ENCODE measurements at regions not wholly inside any gene's neighbourhood (a gene's known extent, or its start where the extent isn't known, plus 50 kb on each side); places are given as distances from the start of the nearest gene placed in this dataset.

DNA sequence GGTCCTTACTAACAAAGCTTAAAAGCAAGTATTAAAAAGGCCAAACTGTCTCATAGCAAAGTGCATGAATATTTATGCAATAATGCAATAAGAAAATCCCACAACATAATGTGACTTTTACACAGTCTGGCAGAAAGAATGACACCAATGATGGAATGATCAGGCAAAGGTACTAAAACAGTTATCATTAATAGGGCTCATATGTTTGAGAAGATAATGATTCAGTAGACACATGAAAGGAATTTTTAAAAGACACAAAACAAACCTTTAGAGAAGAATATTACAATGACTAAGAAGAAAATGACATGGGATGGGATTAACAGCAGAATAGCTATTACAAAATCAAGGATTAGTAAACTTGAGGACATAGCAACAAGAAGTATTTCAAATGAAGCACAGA lies 1411.2 kb upstream of the TMEM132C start:
- Histone ChIP-seq H3K4me3 (ENCODE audit: low read depth, low read length, poor library complexity, severe bottlenecking) (no peak overlapping the region), H3K4me2 (ENCODE audit: low read length) (no peak overlapping the region), H3K4me1 (ENCODE audit: insufficient read depth, low read length, poor library complexity, severe bottlenecking) (no peaks in the 10 kb centered on the region), H3K79me2 (ENCODE audit: insufficient read depth, low read depth, low read length) (no peaks in the 10 kb centered on the region), H4K20me1 (ENCODE audit: insufficient read depth, low read length) (no peaks in the 10 kb centered on the region), H3K27ac (ENCODE audit: low read depth, low read length, poor library complexity, severe bottlenecking) (no peak overlapping the region), H3K36me3 (ENCODE audit: insufficient read depth, low read length) (no peaks in the 10 kb centered on the region), H3K9me3 (ENCODE audit: low read length) (no peaks in the 10 kb centered on the region), H2AFZ (ENCODE audit: low read length) (no peak overlapping the region), H3K9me2 (ENCODE audit: insufficient read depth, low read length) (no peaks in the 10 kb centered on the region)
- intact Hi-C loops (cut with micrococcal nuclease; ENCODE audit: unreplicated experiment): no loop called here
- DNase-seq (ENCODE audit: low spot score): no peak
- ChIA-PET POLR2A (interaction anchor here (1.3 kb wide), 1 partner anchor 9 kb away, joined by 4 read pairs; no protein-coding TSS in a partner anchor), CTCF (ENCODE audit: unreplicated experiment) (no interaction called here)
- TF ChIP-seq EZH2phosphoT487 (IDR thresholded peaks at IDR 0.05; ENCODE audit: borderline replicate concordance, low read depth, low read length): no peak
- TF ChIP-seq, protein P1, sequence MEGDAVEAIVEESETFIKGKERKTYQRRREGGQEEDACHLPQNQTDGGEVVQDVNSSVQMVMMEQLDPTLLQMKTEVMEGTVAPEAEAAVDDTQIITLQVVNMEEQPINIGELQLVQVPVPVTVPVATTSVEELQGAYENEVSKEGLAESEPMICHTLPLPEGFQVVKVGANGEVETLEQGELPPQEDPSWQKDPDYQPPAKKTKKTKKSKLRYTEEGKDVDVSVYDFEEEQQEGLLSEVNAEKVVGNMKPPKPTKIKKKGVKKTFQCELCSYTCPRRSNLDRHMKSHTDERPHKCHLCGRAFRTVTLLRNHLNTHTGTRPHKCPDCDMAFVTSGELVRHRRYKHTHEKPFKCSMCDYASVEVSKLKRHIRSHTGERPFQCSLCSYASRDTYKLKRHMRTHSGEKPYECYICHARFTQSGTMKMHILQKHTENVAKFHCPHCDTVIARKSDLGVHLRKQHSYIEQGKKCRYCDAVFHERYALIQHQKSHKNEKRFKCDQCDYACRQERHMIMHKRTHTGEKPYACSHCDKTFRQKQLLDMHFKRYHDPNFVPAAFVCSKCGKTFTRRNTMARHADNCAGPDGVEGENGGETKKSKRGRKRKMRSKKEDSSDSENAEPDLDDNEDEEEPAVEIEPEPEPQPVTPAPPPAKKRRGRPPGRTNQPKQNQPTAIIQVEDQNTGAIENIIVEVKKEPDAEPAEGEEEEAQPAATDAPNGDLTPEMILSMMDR (conservative IDR thresholded peaks at IDR 0.05; ENCODE audit: low read length): no peak
- no TSS peak for BruUV-seq (replicated peaks)

DNA sequence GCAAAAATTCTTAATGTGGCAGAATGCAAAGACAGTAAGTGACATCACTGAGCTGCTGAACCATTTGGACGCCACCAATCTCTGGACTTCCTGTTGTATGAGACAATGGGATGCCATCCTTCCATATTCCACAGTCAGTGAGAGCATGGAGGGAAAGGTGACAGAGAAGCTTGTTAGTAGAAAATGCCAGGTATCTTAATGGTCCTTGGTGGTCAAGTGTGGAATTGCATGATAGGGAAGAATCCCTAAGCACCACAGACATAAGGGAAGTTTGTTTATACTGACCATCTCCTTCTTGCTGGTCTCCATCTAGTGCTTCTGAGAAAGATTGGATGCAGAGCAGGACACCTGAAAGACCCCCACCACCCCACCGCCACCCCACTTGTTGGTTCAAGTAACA lies 1410.0 kb upstream of the TMEM132C start:
- no peaks in the 10 kb centered on the region for H3K4me1 ChIP-seq (ENCODE audit: insufficient read depth, low read length, poor library complexity, severe bottlenecking)
- ChIA-PET CTCF (ENCODE audit: unreplicated experiment) (no interaction called here), POLR2A (no interaction called here)
- H4K20me1 ChIP-seq (ENCODE audit: insufficient read depth, low read length): no peaks in the 10 kb centered on the region
- no peaks in the 10 kb centered on the region for H3K9me3 ChIP-seq (ENCODE audit: low read length)
- H3K4me3 ChIP-seq (ENCODE audit: low read depth, low read length, poor library complexity, severe bottlenecking): no peak overlapping the region
- no peak overlapping the region for H3K4me2 ChIP-seq (ENCODE audit: low read length)
- DNase-seq (ENCODE audit: low spot score): no peak
- TF ChIP-seq, protein P1 (conservative IDR thresholded peaks at IDR 0.05; ENCODE audit: low read length): no peak
- TF ChIP-seq EZH2phosphoT487 (IDR thresholded peaks at IDR 0.05; ENCODE audit: borderline replicate concordance, low read depth, low read length): no peak
- H3K27ac ChIP-seq (ENCODE audit: low read depth, low read length, poor library complexity, severe bottlenecking): no peak overlapping the region
- no peaks in the 10 kb centered on the region for H3K79me2 ChIP-seq (ENCODE audit: insufficient read depth, low read depth, low read length)
- no TSS peak for BruUV-seq (replicated peaks)
- H3K9me2 ChIP-seq (ENCODE audit: insufficient read depth, low read length): no peaks in the 10 kb centered on the region
- no peak overlapping the region for H2AFZ ChIP-seq (ENCODE audit: low read length)
- intact Hi-C loops (cut with micrococcal nuclease; ENCODE audit: unreplicated experiment): no loop called here
- no peaks in the 10 kb centered on the region for H3K36me3 ChIP-seq (ENCODE audit: insufficient read depth, low read length)

DNA sequence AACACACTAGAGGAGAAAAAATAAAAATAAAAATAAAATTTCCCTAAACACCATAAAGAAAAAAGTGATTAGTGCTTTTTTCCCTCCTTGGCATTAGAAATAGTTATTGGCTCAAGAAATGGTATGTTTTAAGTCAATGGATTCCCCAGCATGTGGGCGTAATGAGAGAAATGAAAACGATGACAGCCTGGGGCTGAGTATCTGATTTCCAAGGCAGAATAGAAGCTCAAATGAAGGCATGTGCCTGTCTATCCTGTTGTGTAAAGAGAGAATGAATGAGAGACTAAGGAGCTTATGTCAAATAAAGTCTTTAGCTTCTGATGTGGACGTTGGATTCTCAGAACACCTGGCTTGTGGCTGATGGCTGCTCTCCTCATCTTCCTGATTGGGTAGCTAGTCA lies 1408.4 kb upstream of the TMEM132C start:
- H2AFZ ChIP-seq (ENCODE audit: low read length): no peak overlapping the region
- POLR2A ChIA-PET: no interaction called here
- H3K4me3 ChIP-seq (ENCODE audit: low read depth, low read length, poor library complexity, severe bottlenecking): no peak overlapping the region
- H3K4me1 ChIP-seq (ENCODE audit: insufficient read depth, low read length, poor library complexity, severe bottlenecking): no peaks in the 10 kb centered on the region
- H3K79me2 ChIP-seq (ENCODE audit: insufficient read depth, low read depth, low read length): no peaks in the 10 kb centered on the region
- CTCF ChIA-PET (ENCODE audit: unreplicated experiment): no interaction called here
- no peaks in the 10 kb centered on the region for H4K20me1 ChIP-seq (ENCODE audit: insufficient read depth, low read length)
- no peak for DNase-seq (ENCODE audit: low spot score)
- no peak overlapping the region for H3K4me2 ChIP-seq (ENCODE audit: low read length)
- H3K27ac ChIP-seq (ENCODE audit: low read depth, low read length, poor library complexity, severe bottlenecking): no peak overlapping the region
- BruUV-seq (replicated peaks): no TSS peak
- intact Hi-C loops (cut with micrococcal nuclease; ENCODE audit: unreplicated experiment): no loop called here
- no peaks in the 10 kb centered on the region for H3K9me2 ChIP-seq (ENCODE audit: insufficient read depth, low read length)
- H3K9me3 ChIP-seq (ENCODE audit: low read length): no peaks in the 10 kb centered on the region
- TF ChIP-seq, protein P1 (conservative IDR thresholded peaks at IDR 0.05; ENCODE audit: low read length): no peak
- no peaks in the 10 kb centered on the region for H3K36me3 ChIP-seq (ENCODE audit: insufficient read depth, low read length)
